ENCODE measurements at regions not wholly inside any gene's neighbourhood (a gene's known extent, or its start where the extent isn't known, plus 50 kb on each side); places are given as distances from the start of the nearest gene placed in this dataset.
"Not testable (repeated sequence)": the region's sequence is repeated elsewhere in the genome, so short reads cannot be mapped to it uniquely, and the experiment has no call there.

DNA sequence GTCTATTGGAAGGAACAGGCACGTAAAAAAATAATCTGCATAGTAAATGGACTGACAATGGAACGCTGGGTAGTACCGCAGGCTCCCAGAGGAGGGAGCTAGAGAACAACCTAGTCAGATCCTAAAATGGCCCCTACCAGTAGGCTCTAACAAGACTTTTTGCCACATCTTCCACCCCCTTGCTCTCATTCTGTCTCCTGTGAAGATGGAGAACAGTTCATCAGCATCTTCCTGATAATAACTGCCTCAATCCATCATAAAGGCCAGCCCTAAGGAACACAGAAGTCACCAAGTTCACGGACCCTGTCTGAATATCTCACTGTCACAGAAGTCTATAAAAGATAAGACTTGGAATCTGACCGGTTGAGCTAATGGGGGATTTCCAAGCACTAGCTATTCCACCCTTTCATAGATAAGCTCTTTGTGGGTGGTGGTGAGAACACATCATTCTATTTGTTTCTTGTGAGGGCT is 133.4 kb downstream of the SLC1A3 start:
- no peak for DNase-seq (ENCODE audit: low read depth)

DNA sequence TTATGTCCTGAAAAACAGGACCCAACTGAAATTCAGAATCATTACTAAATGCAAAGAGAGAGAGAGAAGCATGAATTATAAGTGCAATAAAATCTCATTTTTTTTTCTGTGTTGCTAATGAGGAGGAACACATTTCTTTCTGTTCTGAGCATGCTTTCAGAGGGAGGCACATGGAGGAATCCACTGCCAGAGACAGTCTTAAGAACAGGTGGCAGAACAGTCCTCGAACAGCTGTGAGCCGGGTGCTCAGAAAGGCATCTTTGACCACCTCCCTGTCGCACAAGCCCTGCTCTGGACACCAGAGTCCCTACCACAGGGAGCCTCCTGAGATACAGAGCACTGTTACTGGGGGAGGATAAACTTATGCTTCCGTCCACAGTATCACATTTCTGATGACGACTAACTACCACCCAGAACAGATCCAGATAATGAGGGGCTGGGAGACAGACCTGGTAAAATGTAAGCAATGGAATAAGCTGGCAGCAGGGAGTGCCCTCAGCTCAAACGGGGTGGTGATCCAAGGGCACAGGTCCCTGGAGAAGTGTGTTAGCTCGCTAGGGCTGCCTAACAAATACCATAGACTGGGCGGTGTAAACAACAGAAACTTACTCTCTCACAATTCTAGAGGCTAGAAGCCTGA is 134.0 kb downstream of the SLC1A3 start:
- no peak for DNase-seq (ENCODE audit: low read depth)

GRCh38 chr5:36741128-36741527 is 134.7 kb downstream of the SLC1A3 start:
- no peak for DNase-seq (ENCODE audit: low read depth)

GRCh38 chr5:36743891-36744772 is 132.4 kb upstream of the NIPBL start:
- no peak for DNase-seq (ENCODE audit: low read depth)

DNA sequence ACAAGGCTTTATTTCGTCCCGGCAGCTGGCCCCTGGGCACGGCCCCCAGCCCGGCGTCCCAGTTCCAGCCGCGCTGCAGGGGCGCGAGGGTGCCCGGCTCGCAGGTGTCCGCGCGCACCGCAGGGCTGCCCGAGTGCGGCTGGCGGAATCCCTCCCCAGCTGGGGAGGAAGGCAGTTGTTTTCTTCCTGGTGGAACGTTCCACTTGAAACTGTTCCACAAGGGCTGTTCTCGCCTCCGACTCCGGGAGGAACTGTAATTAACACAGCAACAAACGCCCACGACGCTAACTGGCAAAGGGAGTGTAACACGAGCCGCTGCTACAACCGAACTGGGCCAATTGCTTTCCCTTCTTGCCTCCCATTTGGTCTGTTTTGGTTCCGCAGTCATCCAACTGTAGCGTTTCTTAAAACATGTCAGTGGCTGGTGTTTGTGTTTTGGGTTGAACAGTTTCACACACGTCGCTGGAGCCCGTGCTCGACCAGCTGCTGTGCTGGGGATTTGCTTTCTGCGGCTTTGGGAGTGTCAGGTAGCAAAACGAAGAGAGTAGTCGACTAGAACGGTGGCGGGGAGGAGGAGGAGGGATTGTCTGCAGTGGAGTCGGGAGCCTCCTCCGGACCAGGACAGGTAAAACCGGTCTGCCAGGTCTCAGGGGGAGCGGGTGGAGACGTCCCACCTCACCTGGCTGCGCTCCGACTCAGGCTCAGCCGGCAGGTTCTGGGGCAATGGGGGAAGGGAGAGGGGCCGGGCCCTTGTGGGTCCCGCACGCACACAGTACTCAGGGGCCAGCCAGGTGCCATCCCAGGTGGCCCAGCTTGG is 131.6 kb upstream of the NIPBL start:
- no peak for DNase-seq (ENCODE audit: low read depth)

DNA sequence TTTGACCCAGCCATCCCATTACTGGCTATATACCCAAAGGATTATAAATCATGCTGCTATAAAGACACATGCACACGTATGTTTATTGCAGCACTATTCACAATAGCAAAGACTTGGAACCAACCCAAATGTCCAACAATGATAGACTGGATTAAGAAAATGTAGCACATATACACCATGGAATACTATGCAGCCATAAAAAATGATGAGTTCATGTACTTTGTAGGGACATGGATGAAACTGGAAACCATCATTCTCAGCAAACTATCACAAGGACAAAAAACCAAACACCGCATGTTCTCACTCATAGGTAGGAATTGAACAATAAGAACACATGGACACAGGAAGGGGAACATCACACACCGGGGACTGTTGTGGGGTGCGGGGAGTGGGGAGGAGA is 128.8 kb upstream of the NIPBL start:
- not testable (repeated sequence) for DNase-seq (ENCODE audit: low read depth)

GRCh38 chr5:36751886-36752285 is 124.7 kb upstream of the NIPBL start:
- no peak for DNase-seq (ENCODE audit: low read depth)

- DNase-seq (ENCODE audit: low read depth): no peak
These were observed 121.2 kb upstream of the NIPBL start for GRCh38 chr5:36755342-36755741.

- DNase-seq (ENCODE audit: low read depth): no peak
These were observed 120.6 kb upstream of the NIPBL start for GRCh38 chr5:36755920-36756488.

DNA sequence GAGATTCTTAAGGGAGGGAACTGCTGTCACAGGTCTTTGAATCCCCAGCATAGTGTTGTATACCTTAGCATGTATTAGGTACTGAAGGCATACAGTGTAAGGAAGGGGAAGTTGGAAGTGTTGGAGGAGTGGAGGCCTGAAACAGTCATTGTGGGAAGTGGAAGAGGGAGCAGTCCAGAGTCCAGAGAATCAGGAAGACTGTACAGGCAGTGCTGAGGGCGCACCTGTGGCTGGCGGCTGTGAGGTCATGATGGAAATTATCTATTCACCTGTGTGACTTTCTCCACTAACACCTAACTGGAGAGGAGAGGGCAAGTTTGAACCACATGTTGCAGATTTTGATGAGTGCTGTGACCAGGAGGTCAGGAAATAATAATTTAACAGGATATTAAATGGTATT is 119.7 kb upstream of the NIPBL start:
- DNase-seq (ENCODE audit: low read depth): no peak

- no peak for DNase-seq (ENCODE audit: low read depth)
These were observed 117.5 kb upstream of the NIPBL start for GRCh38 chr5:36759117-36759516.

GRCh38 chr5:36763454-36763853 is 113.1 kb upstream of the NIPBL start:
- DNase-seq (ENCODE audit: low read depth): no peak

- DNase-seq (ENCODE audit: low read depth): no peak
These were observed 110.7 kb upstream of the NIPBL start for GRCh38 chr5:36765876-36766275.

GRCh38 chr5:36766981-36767380 is 109.6 kb upstream of the NIPBL start:
- no peak for DNase-seq (ENCODE audit: low read depth)

DNA sequence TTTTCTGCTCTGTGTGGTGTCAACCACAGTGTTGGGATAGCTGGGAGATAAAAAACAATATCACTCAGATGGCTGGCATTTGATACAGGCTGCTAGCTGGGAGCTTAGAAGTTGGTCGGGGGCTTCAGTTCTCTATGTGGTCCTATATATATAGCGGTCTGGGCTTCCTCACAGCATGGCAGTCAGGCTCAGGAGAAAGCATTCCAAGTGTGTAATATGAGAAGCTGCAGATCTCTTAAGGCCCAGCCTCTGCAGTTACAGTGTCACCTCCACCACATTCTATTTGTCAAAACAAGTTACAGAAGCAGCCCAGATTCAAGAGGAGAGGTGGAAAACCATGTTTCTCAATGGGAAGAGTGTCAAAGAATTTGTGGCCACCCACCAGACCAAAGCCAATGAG is 108.1 kb upstream of the NIPBL start:
- DNase-seq (ENCODE audit: low read depth): no peak

- no peak for DNase-seq (ENCODE audit: low read depth)
These were observed 107.3 kb upstream of the NIPBL start for GRCh38 chr5:36769129-36769770.

GRCh38 chr5:36770125-36770524 is 106.4 kb upstream of the NIPBL start:
- no peak for DNase-seq (ENCODE audit: low read depth)

DNA sequence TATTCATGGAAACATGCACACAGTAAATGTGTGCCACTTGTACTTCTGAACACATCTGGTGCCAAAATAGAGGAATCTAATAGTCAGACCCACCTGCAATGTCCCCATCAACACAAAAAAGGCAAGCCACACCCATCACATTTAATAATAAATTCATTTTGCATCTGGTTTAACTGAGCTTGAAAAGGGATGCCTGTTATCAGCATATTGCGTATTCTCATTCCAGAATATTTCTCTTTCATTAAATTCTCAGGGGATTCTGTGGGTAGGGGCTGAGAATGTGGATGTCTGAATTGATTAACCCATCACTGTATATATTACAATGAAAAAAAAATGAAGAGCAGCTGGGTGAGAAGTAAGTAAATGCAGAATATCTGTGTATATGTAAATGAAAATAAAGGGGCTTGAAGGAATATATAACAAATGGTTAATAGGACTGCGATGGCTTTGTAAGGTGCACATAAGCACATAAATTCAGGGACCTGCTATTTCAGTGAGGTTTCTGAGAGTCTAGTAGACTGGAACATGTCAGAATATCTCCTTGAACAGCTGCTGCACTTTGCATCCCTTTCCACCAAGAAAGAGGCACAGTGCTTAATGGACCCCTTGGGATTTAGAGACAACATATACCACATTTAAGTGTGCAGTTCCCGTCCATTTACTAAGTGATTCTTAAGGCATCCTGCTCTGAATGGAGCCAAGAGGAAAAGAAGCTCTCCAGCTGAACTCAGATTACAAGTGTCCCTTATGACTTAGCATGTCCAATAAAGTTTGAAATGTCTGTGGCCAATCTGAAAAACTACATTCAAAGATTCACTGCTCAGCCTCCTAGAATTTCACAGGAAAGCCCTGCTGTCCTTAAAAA is 104.1 kb upstream of the NIPBL start:
- peak; percentile 70 for DNase-seq (ENCODE audit: low read depth)

DNA sequence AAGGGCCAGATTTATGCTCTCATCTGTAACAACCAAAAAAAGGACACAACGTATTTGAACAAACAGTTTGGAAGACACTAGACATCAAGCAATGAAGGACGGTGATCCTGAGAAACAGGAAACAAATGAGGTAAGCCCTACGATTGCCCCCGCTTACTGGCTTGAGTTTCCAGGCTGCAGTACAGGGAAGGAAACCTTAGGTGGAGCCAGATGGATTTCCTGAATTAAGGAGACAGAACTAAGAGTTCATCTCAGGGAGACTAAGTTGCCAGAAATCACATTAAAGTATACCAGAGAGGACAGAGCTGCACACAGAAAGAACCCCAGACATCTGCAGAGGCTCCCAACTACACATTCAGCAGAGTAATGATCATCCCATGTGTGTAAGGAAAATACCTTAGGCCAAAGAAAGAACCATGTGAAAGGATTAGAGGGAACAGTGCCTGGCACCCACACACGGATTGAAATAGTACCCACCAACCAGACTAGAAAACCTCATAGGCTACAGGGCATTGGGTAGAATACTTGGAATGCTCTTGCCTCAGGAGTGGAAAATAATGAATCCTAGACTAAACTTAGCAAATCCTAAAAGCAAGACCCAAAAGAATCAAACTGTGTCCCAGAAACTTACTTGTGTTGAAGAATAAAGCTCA is 99.3 kb upstream of the NIPBL start:
- DNase-seq (ENCODE audit: low read depth): peak; percentile 25

GRCh38 chr5:36778336-36778735 is 98.2 kb upstream of the NIPBL start:
- no peak for DNase-seq (ENCODE audit: low read depth)
